Liver (tissue), 3 donors: ENCODE measurements at regions not wholly inside any gene's neighbourhood (a gene's known extent, or its start where the extent isn't known, plus 50 kb on each side); places are given as distances from the start of the nearest gene placed in this dataset.

Experiments used
- FOXA2 ChIP-seq: IDR thresholded peaks from 2 replicates; pipeline ENCODE4 v1.6.1; 2016; ENCODE audit warnings: antibody characterized with exemption
- GABPA ChIP-seq, 2 donors: IDR thresholded peaks in 1 of 2; conservative IDR thresholded peaks in 1 of 2; 2 replicates each; pipeline ENCODE4 v1.6.1; 2016; ENCODE audit warnings: antibody characterized with exemption in 2 of 2, mild to moderate bottlenecking in 1 of 2, moderate library complexity in 1 of 2
- RAD21 ChIP-seq, 2 donors: IDR thresholded peaks; 2 replicates each; pipeline ENCODE4 v1.6.1; 2016; ENCODE audit warnings: antibody characterized with exemption in 2 of 2, mild to moderate bottlenecking in 2 of 2
- RXRA ChIP-seq, 2 donors: IDR thresholded peaks; 2 replicates each; pipeline ENCODE4 v1.6.1; 2017 to 2018; ENCODE audit warnings: antibody characterized with exemption in 2 of 2, mild to moderate bottlenecking in 1 of 2
- TAF1 ChIP-seq: conservative IDR thresholded peaks from 2 replicates; pipeline ENCODE4 v1.6.1; 2016; ENCODE audit warnings: antibody characterized with exemption, mild to moderate bottlenecking
- TF ChIP-seq, protein P1 (sequence below): fragments of 150-350 bp; IDR thresholded peaks from 2 replicates; pipeline ENCODE4 v1.5.1; 2017; ENCODE audit warnings: improper control_type of control experiment, low read depth, low read length; ENCODE audit not compliant: missing input control
- TF ChIP-seq, protein P2 (sequence below): IDR thresholded peaks from 2 replicates; pipeline ENCODE4 v1.6.1; 2016; ENCODE audit warnings: antibody characterized with exemption, mild to moderate bottlenecking
- TF ChIP-seq, protein P3 (sequence below): IDR thresholded peaks from 2 replicates; pipeline ENCODE4 v1.6.1; 2016; ENCODE audit warnings: antibody characterized with exemption
- donor health status: healthy.
- donor health status: healthy.

DNA sequence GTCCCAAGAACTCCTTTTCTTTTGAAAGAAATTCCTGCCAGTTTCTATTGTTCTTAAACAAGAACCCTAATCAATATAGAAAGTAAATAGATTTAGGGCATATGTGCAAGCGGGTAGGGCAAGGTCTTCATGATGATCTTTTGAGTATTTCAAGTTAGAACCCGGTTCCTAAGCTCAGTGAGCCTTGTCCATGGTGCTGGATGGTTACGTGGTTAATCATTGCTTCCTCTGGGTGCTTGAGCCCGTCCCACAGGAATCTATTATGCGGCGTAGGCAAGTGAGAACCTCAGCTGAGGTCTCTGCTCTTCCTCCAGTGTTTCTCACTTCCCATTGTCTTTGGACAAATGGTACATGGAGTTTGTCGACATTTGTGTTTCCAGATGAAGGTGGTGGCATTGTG is 580.8 kb upstream of the EEF2KMT start:
- TF ChIP-seq, protein P1, sequence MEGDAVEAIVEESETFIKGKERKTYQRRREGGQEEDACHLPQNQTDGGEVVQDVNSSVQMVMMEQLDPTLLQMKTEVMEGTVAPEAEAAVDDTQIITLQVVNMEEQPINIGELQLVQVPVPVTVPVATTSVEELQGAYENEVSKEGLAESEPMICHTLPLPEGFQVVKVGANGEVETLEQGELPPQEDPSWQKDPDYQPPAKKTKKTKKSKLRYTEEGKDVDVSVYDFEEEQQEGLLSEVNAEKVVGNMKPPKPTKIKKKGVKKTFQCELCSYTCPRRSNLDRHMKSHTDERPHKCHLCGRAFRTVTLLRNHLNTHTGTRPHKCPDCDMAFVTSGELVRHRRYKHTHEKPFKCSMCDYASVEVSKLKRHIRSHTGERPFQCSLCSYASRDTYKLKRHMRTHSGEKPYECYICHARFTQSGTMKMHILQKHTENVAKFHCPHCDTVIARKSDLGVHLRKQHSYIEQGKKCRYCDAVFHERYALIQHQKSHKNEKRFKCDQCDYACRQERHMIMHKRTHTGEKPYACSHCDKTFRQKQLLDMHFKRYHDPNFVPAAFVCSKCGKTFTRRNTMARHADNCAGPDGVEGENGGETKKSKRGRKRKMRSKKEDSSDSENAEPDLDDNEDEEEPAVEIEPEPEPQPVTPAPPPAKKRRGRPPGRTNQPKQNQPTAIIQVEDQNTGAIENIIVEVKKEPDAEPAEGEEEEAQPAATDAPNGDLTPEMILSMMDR = no peak
- TF ChIP-seq, protein P2, sequence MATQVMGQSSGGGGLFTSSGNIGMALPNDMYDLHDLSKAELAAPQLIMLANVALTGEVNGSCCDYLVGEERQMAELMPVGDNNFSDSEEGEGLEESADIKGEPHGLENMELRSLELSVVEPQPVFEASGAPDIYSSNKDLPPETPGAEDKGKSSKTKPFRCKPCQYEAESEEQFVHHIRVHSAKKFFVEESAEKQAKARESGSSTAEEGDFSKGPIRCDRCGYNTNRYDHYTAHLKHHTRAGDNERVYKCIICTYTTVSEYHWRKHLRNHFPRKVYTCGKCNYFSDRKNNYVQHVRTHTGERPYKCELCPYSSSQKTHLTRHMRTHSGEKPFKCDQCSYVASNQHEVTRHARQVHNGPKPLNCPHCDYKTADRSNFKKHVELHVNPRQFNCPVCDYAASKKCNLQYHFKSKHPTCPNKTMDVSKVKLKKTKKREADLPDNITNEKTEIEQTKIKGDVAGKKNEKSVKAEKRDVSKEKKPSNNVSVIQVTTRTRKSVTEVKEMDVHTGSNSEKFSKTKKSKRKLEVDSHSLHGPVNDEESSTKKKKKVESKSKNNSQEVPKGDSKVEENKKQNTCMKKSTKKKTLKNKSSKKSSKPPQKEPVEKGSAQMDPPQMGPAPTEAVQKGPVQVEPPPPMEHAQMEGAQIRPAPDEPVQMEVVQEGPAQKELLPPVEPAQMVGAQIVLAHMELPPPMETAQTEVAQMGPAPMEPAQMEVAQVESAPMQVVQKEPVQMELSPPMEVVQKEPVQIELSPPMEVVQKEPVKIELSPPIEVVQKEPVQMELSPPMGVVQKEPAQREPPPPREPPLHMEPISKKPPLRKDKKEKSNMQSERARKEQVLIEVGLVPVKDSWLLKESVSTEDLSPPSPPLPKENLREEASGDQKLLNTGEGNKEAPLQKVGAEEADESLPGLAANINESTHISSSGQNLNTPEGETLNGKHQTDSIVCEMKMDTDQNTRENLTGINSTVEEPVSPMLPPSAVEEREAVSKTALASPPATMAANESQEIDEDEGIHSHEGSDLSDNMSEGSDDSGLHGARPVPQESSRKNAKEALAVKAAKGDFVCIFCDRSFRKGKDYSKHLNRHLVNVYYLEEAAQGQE = peak; percentile 90
- no peak for TF ChIP-seq TAF1
- TF ChIP-seq RAD21 (IDR thresholded peaks at IDR 0.05) = no peak
- TF ChIP-seq RXRA (IDR thresholded peaks at IDR 0.05) = no peak
- TF ChIP-seq FOXA2 = no peak
- TF ChIP-seq GABPA (IDR thresholded peaks at IDR 0.05 in 1 of 2, conservative IDR thresholded peaks at IDR 0.05 in 1 of 2) = no peak
- TF ChIP-seq, protein P3, sequence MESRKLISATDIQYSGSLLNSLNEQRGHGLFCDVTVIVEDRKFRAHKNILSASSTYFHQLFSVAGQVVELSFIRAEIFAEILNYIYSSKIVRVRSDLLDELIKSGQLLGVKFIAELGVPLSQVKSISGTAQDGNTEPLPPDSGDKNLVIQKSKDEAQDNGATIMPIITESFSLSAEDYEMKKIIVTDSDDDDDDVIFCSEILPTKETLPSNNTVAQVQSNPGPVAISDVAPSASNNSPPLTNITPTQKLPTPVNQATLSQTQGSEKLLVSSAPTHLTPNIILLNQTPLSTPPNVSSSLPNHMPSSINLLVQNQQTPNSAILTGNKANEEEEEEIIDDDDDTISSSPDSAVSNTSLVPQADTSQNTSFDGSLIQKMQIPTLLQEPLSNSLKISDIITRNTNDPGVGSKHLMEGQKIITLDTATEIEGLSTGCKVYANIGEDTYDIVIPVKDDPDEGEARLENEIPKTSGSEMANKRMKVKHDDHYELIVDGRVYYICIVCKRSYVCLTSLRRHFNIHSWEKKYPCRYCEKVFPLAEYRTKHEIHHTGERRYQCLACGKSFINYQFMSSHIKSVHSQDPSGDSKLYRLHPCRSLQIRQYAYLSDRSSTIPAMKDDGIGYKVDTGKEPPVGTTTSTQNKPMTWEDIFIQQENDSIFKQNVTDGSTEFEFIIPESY = no peak
